Fibroblast of lung (primary cell): ENCODE measurements at regions not wholly inside any gene's neighbourhood (a gene's known extent, or its start where the extent isn't known, plus 50 kb on each side); places are given as distances from the start of the nearest gene placed in this dataset.

ENCODE experiments used
- DNase-seq, 2 donors: peaks; one replicate each; pipeline versions ENCODE4 v3.0.0 to v3.0.0-alpha.2; 2010; ENCODE audit warnings: low read depth in 2 of 2
- H2AFZ ChIP-seq: 2 replicates; pipeline ENCODE4 v1.5.1; 2012; ENCODE audit warnings: low read length, control low read depth, inconsistent platforms
- H3K27ac ChIP-seq: 2 replicates; pipeline ENCODE4 v1.5.1; 2011; ENCODE audit warnings: low read length, control low read depth; ENCODE audit not compliant: insufficient read depth
- H3K27me3 ChIP-seq: 2 replicates; pipeline ENCODE4 v1.5.1; 2011; ENCODE audit warnings: mild to moderate bottlenecking, low read length; ENCODE audit not compliant: control insufficient read depth, insufficient read depth
- H3K36me3 ChIP-seq: 2 replicates; pipeline ENCODE4 v1.5.1; 2011; ENCODE audit warnings: low read length; ENCODE audit not compliant: control insufficient read depth, insufficient read depth
- H3K4me1 ChIP-seq: 2 replicates; pipeline ENCODE4 v1.5.1; 2011; ENCODE audit warnings: low read length; ENCODE audit not compliant: control insufficient read depth, insufficient read depth; ENCODE audit errors: extremely low read depth
- H3K4me2 ChIP-seq: 2 replicates; pipeline ENCODE4 v1.5.1; 2011; ENCODE audit warnings: low read length, control low read depth; ENCODE audit not compliant: insufficient read depth; ENCODE audit errors: extremely low read depth
- H3K4me3 ChIP-seq, 4 experiments: fragments of 200-600 bp in 1 of 4; sonication (generic) in 1 of 4; replicated peaks in 1 of 4; 2 replicates each; pipeline ENCODE4 v1.5.1; 2011 to 2016; ENCODE audit warnings: low read length in 4 of 4, low read depth in 3 of 4, mild to moderate bottlenecking in 3 of 4, control low read depth in 2 of 4, inconsistent platforms in 1 of 4, mixed read lengths in 1 of 4; ENCODE audit not compliant: insufficient read depth in 1 of 4; ENCODE audit errors: control extremely low read depth in 1 of 4
- H3K79me2 ChIP-seq: 2 replicates; pipeline ENCODE4 v1.5.1; 2012; ENCODE audit warnings: mild to moderate bottlenecking, low read length, inconsistent platforms; ENCODE audit not compliant: control insufficient read depth, insufficient read depth
- H3K9ac ChIP-seq: 2 replicates; pipeline ENCODE4 v1.5.1; 2011; ENCODE audit warnings: mild to moderate bottlenecking, low read length, control low read depth; ENCODE audit not compliant: insufficient read depth
- H3K9me3 ChIP-seq: 2 replicates; pipeline ENCODE4 v1.5.1; 2012; ENCODE audit warnings: low read depth, low read length; ENCODE audit not compliant: control insufficient read depth, insufficient read depth
- H4K20me1 ChIP-seq: 2 replicates; pipeline ENCODE4 v1.5.1; 2011; ENCODE audit warnings: low read length; ENCODE audit not compliant: control insufficient read depth, insufficient read depth; ENCODE audit errors: extremely low read depth
- EZH2 ChIP-seq: IDR thresholded peaks from 2 replicates; pipeline ENCODE4 v1.5.1; 2012; ENCODE audit warnings: low read length, control low read depth, mild to moderate bottlenecking; ENCODE audit errors: missing control alignments
- TF ChIP-seq, protein P1 (sequence below), 2 donors: IDR thresholded peaks in 1 of 2; conservative IDR thresholded peaks in 1 of 2; 1 replicate in 1 of 2; 2 replicates in 1 of 2; pipeline ENCODE4 v1.5.1; 2011 to 2012; ENCODE audit warnings: low read length in 2 of 2, control low read depth in 1 of 2, inconsistent platforms in 1 of 2, low read depth in 1 of 2, mild to moderate bottlenecking in 1 of 2

DNA sequence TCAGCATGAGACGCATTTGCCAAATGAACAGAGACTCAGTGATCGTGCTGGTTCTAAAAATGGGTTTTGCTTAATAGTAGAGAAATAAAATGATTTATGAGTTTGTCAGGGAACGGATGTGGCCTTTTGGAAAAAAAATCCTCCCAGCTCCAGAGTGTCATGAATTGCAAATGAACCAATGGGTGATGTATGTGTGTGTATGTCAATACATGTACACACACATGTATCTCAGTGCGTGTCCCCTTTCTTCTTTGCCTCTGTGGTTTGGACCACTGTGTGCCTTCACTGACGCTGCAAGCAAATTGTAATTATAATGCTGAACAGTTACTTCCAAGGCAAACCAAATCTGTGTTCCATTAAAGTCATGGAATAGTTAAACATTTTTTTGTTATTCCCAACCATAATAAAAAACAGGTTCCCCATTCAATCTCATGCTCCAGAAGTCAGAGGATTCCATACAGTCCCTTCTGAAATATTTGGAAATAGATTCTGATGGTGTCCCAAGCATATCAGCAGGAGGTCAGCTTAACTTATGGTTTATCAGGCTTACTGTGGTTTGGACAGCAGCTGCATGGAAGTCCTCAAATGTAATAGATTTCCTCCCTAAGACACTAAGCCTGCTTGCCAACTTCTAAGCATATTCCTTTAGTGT, 630.5 kb downstream of the ACTL7B start:
- H4K20me1 ChIP-seq = no peaks in the 10 kb centered on the region
- no peaks in the 10 kb centered on the region for H3K4me1 ChIP-seq
- no peaks in the 10 kb centered on the region for H3K27me3 ChIP-seq
- H3K9me3 ChIP-seq = no peaks in the 10 kb centered on the region
- TF ChIP-seq EZH2 = no peak
- TF ChIP-seq, protein P1, sequence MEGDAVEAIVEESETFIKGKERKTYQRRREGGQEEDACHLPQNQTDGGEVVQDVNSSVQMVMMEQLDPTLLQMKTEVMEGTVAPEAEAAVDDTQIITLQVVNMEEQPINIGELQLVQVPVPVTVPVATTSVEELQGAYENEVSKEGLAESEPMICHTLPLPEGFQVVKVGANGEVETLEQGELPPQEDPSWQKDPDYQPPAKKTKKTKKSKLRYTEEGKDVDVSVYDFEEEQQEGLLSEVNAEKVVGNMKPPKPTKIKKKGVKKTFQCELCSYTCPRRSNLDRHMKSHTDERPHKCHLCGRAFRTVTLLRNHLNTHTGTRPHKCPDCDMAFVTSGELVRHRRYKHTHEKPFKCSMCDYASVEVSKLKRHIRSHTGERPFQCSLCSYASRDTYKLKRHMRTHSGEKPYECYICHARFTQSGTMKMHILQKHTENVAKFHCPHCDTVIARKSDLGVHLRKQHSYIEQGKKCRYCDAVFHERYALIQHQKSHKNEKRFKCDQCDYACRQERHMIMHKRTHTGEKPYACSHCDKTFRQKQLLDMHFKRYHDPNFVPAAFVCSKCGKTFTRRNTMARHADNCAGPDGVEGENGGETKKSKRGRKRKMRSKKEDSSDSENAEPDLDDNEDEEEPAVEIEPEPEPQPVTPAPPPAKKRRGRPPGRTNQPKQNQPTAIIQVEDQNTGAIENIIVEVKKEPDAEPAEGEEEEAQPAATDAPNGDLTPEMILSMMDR (conservative IDR thresholded peaks at IDR 0.05 in 1 of 2, IDR thresholded peaks at IDR 0.05 in 1 of 2; ENCODE audit: low read depth in 1 of 2, low read length in 2 of 2) = no peak
- no peak overlapping the region for H2AFZ ChIP-seq
- no peaks in the 10 kb centered on the region for H3K36me3 ChIP-seq
- no peaks in the 10 kb centered on the region for H3K79me2 ChIP-seq
- H3K27ac ChIP-seq = no peak overlapping the region
- H3K9ac ChIP-seq = no peak overlapping the region
- DNase-seq = no peak
- H3K4me2 ChIP-seq = no peak overlapping the region
- no peak overlapping the region for H3K4me3 ChIP-seq

DNA sequence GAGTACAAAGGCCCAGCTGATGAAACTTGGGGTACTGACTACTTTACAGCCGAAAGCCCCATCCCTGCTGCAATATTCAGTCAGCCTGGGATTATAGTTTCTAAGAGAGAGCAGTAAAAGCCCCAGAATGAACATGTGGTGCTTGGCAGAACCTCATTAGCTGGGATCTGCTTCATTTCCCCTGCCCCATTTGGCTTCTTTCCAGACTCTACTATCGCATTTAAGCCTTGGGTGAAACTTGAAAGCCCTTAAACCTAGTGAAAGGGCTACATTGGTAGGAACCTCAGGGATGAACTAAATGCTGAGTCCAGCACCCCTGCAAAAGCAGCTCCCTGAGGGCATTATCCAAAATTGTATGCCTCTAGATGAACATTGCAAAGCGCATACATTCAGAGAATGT, 631.1 kb downstream of the ACTL7B start:
- H3K4me3 ChIP-seq = no peak overlapping the region
- H3K9me3 ChIP-seq = no peaks in the 10 kb centered on the region
- H4K20me1 ChIP-seq = no peaks in the 10 kb centered on the region
- no peak overlapping the region for H3K9ac ChIP-seq
- no peaks in the 10 kb centered on the region for H3K79me2 ChIP-seq
- H3K36me3 ChIP-seq = no peaks in the 10 kb centered on the region
- no peaks in the 10 kb centered on the region for H3K27me3 ChIP-seq
- H2AFZ ChIP-seq = no peak overlapping the region
- DNase-seq = no peak
- no peak overlapping the region for H3K27ac ChIP-seq
- no peak for TF ChIP-seq EZH2
- TF ChIP-seq, protein P1 (conservative IDR thresholded peaks at IDR 0.05 in 1 of 2, IDR thresholded peaks at IDR 0.05 in 1 of 2; ENCODE audit: low read depth in 1 of 2, low read length in 2 of 2) = no peak
- H3K4me2 ChIP-seq = no peak overlapping the region
- H3K4me1 ChIP-seq = no peaks in the 10 kb centered on the region

DNA sequence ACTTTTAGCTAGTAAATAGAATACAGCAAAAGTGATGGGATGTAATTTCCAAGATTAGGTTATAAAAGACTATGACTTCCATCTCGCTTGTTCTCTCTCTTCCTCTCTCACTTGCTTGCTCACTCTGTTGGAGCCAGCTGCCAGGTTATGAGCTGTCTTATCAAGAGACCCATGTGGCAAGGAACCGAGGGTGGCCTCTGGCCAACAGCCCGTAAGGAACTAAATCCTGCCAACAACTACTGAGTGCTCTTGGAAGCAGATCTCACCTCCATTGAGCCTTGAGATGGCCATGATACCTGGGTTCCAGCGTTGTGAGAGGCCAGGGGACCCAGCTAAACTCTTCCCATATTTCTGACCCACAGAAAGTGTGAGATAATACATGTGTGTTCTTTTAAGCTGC, 636.1 kb downstream of the ACTL7B start:
- Histone ChIP-seq H3K4me2 (no peak overlapping the region), H4K20me1 (no peaks in the 10 kb centered on the region), H3K9me3 (no peaks in the 10 kb centered on the region), H3K4me3 (no peak overlapping the region), H3K4me1 (no peaks in the 10 kb centered on the region), H3K27ac (no peak overlapping the region), H3K27me3 (no peaks in the 10 kb centered on the region), H3K9ac (no peak overlapping the region), H3K36me3 (no peaks in the 10 kb centered on the region), H3K79me2 (no peaks in the 10 kb centered on the region), H2AFZ (no peak overlapping the region)
- no peak for TF ChIP-seq EZH2
- TF ChIP-seq, protein P1 (conservative IDR thresholded peaks at IDR 0.05 in 1 of 2, IDR thresholded peaks at IDR 0.05 in 1 of 2; ENCODE audit: low read depth in 1 of 2, low read length in 2 of 2) = no peak
- peak in 1 of 2 donors; percentile 27 for DNase-seq
